ENCODE measurements at regions not wholly inside any gene's neighbourhood (a gene's known extent, or its start where the extent isn't known, plus 50 kb on each side); places are given as distances from the start of the nearest gene placed in this dataset.
A peak's percentile ranks its signal among the peaks of the same experiment; 100 is the strongest.
"Not testable (repeated sequence)": the region's sequence is repeated elsewhere in the genome, so short reads cannot be mapped to it uniquely, and the experiment has no call there.

DNA sequence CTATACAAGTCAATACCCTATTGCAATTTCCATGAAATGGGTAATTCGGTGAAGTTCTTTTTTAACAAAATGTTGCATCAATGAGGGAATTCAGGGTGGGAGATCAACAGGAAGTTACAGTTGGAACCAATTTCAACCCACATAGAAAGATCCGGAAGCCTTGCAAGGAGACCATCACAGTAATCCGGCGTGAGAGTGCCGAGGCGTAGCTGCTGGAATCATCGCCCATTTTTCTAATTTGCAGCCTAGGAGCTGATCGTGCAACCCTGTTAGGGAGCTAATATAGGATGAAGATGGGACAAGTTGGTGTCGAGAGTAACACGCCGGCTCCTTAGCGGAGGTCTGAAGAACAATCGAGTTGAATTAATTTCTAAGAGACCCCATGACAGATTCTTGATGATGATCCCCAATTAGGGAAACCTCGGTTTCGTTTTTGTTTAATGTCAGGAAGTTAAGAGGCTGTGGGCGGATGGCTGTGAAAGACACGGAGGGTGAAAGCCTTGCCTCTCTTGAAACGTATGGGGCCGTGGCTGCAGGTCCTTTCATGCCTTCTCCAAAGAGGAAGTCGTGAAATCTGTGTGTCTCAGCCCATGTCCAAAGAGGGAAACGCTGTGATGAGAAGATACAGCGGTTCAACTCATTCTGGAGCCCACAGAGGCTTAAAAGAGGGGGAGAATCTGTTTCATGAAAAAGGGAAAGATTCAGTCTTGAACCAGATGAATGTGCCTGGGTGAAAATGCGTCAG is 51.2 kb upstream of the CARD11 start:
- DNase-seq (ENCODE audit: low spot score): no peak

DNA sequence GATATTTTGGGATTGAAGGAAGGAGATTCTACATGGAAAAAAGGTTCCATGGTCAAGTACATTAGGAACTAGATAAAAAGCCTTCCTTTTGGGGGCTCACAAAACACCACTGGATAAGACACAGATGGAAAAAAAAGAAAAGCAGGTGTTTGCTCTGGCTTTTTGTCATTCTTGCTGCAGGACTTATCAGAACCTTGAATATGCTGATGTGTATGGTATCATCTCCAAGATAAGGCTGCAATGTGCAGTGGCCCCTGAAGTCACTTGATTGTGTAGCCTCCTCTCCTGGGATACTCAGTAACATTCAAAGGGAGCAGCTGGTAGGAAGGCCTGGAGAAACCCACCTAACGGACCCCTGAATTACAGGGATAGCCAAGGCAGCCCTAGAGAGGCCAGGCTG is 54.1 kb upstream of the CARD11 start:
- no peak for DNase-seq (ENCODE audit: low spot score)

GRCh38 chr7:3102159-3102558 is 58.5 kb upstream of the CARD11 start:
- no peak for DNase-seq (ENCODE audit: low spot score)

DNA sequence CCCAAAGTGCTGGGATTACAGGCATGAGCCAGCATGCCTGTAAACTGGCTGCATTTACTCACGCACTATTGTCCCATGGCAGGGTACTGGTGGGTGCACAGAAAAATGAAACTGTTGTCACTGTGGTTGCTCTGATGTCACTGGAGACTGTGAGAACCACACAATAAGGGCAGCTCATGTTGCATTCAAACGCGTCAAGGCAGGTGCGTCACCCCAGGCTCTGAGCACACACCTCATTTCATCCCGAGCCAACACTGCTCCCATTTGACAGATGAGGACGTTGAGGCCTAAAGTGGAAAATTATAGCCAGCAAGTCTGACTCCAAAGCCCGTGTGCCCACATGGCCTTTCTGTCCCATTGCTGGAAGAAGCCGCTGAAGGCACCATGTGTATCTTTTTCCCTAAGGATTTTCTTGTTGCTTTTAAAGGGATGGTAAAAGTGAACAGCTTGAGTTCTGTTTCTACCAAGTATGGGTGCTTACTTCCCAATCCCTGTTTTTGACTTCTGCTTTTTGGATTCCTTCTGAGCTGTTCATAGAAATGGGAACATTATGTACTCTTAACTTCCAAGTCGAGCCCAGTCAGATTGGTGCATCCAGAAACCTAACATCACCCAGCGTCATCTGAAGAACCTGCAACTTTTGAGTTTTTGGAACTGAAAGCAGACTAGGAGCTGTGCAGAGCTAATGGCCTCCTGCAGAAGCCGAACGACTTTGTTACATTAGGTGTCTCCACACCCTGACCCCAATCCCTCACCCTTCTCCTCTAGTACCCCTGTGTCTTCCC is 60.1 kb upstream of the CARD11 start:
- no peak for DNase-seq (ENCODE audit: low spot score)

DNA sequence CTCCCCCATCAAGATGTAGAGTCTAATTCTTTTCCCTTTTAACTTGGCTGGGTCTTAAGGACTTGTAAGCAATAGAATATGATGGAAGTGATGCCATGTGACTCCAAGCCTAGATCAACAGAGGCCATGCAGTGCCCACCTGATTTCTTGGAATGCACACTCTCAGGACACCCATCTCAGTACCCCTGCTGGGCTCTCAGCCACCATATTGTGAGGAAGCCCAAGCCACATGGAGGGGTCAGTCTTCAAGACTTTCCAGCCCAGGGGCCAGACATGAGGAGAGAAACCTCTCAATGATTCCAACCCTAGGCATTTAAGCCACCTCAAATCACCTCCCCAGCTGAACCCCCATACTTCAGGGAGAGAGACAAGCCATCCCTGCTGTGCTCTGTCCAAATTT is 62.2 kb upstream of the CARD11 start:
- DNase-seq (ENCODE audit: low spot score): no peak

GRCh38 chr7:3106361-3106826 is 62.7 kb upstream of the CARD11 start:
- DNase-seq (ENCODE audit: low spot score): no peak

GRCh38 chr7:3107228-3107763 is 63.6 kb upstream of the CARD11 start:
- DNase-seq (ENCODE audit: low spot score): no peak

GRCh38 chr7:3107889-3108570 is 64.4 kb upstream of the CARD11 start:
- DNase-seq (ENCODE audit: low spot score): no peak

- peak; percentile 44 for DNase-seq (ENCODE audit: low spot score)
These were observed 65.7 kb upstream of the CARD11 start for GRCh38 chr7:3109311-3109915.

GRCh38 chr7:3112479-3113134 is 68.9 kb upstream of the CARD11 start:
- no peak for DNase-seq (ENCODE audit: low spot score)

DNA sequence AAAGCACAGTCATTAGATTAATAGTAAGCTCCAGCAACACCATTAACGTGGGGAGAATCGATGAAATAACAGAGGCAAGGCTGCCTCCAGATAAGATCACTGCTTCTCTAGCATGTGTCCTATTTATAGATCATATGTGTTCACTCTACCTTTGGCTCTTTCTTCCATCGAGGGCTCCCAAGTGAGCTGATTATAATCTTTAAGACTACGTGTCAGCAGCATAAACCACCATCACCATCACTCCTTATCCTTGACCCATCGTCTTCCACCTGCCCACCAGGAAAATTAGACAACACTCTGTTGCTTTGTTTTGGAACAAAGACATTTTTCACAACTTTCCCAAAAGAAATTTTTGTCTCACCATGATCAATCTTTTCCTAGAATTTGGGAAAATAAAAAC is 71.2 kb upstream of the CARD11 start:
- no peak for DNase-seq (ENCODE audit: low spot score)

DNA sequence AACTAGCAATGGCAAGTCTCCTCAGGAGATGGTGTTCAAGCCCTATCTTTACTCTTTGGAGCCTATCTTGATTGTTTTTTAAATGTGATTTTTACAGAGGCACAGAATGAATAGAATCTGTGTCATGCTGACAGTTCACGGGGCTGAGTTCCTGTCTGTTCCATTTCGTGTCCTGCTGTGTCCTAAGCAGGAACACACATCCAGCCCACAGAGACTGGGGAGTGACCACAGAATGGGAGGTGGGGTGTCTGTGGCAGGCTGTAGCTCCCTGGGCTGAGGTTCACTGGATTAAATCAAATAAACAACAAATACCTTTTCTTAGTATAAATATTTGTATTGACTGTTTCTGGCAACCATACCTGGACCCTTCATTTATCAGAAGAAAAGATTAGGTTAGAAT is 73.4 kb upstream of the CARD11 start:
- DNase-seq (ENCODE audit: low spot score): no peak

DNA sequence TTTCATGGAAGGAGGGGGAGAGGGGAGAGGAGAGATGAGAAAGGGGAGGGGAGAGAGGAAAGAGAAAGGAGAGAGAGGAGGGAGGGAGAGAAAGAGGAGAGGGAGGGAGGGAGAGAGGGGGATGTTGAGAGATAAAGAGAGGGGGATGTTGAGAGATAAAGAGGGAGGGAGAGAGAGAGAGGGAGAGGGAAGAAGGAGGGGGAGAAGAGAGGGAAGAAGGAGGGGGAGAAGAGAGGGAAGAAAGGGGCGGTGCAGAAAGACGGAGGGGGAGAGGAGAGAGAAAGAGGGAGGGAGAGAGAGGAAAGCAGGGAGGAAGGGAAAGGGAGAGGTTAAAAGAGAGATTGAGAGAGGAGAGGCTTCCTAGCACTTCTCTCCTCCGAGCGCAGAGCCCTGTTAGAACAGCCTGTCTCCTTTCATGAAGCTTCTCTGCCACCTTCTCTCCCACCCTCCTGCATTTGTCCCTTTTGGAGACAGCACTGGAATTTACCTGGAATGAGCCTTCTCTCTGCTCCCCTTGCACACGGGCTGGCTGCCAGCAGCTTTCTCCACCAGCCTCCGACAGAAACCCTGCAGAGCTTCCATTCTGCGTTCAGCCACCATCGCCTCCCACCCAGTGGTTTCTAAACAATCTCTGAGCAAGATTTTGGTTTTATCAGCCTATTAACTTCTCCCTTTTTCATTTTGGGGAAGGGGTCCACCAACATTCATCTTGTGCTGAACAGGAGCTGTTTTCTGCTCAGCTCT is 74.0 kb upstream of the CARD11 start:
- DNase-seq (ENCODE audit: low spot score): no peak

DNA sequence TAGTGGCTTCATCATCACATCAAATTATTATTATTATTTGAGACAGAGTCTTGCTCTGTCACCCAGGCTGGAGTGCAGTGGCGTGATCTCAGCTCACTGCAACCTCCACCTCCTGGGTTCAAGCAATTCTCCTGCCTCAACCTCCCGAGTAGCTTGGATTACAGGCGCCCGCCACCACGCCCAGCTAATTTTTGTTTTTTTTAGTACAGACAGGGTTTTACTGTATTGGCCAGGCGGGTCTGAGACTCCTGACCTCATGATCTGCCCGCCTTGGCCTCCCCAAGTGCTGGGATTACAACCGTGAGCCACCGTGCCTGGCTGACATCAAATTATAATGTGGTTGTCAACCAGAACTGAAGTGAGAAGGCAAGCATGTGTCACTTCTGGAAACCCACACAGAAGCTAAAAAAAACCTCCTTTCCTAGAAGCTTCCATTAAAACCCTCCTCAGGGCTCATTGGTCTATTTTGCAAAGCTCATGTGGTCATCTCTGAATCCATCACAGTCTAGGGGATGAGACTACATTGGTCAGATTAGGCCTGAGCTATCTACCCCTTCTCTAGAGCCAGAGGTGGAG is 75.8 kb upstream of the CARD11 start:
- not testable (repeated sequence) for DNase-seq (ENCODE audit: low spot score)

DNA sequence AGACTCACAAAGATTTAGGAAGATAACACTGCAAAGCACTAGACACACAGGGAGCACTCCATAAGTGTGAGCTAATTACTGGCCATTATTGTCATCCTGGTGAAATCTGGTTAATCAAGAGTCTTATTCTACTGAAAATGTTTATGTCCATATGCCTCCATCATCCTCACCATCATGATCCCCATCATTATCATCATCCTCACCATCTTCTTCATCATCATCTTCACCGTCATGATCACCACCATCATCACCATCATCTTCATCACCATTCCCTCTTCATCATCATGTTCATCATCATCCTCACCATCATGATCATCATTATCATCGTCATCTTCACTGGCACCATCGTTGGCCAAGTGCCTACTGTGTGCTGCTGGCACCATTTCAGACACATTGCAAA is 76.3 kb upstream of the CARD11 start:
- no peak for DNase-seq (ENCODE audit: low spot score)

- DNase-seq (ENCODE audit: low spot score): no peak
These were observed 76.8 kb upstream of the CARD11 start for GRCh38 chr7:3120513-3120912.

DNA sequence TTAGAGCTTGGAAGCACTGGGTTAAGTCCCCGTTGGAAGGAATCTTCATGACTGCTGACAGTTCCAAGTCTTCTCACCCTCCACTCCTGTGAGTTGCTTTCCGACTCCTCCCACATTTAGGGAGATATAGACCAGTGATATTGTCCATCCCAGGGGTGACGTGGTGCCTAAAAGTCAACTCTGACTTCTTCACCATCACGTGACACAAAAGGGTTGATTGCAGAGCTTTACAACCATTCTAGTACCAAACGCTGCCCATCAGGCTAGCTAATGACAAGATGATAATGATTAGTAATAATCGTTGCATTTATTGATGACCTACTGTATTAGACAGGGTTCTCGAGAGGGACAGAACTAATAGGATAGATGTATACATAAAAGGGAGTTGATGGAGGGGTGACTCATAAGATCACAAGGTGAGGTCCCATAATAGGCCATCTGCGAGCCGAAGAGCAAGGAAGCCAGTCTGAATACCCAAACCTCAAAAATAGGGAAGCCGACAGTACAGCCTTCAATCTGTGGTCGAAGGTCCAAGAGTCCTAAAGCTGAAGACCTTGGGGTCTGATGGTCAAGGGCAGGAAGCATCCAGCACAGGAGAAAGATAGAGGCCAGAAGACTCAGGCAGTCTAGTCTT is 85.3 kb upstream of the CARD11 start:
- no peak for DNase-seq (ENCODE audit: low spot score)

DNA sequence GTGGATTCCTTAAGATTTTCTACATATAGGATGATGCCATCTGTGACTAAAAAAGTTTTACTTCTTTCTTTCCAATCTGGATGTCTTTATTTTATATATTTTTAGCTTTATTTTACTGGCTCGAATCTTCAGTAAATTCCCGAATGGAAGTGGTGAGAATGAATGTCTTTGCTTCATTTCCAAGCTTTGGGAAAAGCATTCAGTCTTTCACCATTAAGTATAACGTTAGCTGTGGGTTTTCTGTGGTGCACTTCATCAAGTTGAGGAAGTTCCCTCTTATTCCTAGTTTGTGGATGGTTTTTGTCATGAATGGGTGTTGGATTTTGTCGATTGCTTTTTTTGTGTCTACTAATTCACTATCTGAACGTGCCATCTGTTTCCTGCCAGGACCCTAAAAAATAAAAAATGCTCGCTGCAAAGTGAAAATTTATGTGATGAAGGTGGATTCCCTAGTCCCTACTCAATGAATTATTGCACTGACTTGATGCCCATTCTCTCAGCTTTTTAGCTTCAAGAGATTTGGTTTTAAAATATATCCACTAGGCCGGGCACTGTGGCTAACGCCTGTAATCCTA is 90.2 kb upstream of the CARD11 start:
- DNase-seq (ENCODE audit: low spot score): no peak

GRCh38 chr7:3134745-3135144 is 91.1 kb upstream of the CARD11 start:
- DNase-seq (ENCODE audit: low spot score): no peak
